ENCODE measurements at regions not wholly inside any gene's neighbourhood (a gene's known extent, or its start where the extent isn't known, plus 50 kb on each side); places are given as distances from the start of the nearest gene placed in this dataset.

- TF ChIP-seq POLR2A (IDR thresholded peaks at IDR 0.05; ENCODE audit: low read depth) (no peak), CTCF (IDR thresholded peaks at IDR 0.05) (no peak), POLR2AphosphoS5 (IDR thresholded peaks at IDR 0.05) (no peak)
These were observed 418.0 kb upstream of the SULF2 start for GRCh38 chr20:48203252-48203651.
